HG03565 (cell line): ENCODE measurements at regions not wholly inside any gene's neighbourhood (a gene's known extent, or its start where the extent isn't known, plus 50 kb on each side); places are given as distances from the start of the nearest gene placed in this dataset.

Source experiments
- ATAC-seq: cut with Tn5 transposase; IDR thresholded peaks from one replicate; pipeline ENCODE4 v1.9.1; 2021; ENCODE audit warnings: mild to moderate bottlenecking, moderate library complexity; ENCODE audit not compliant: unreplicated experiment

- no peak for ATAC-seq
These were observed 86.4 kb upstream of the FN1 start for GRCh38 chr2:215522237-215522636.

GRCh38 chr2:215521031-215521430, 85.2 kb upstream of the FN1 start:
- ATAC-seq: no peak

- no peak for ATAC-seq
These were observed 81.5 kb upstream of the FN1 start for GRCh38 chr2:215517391-215517790.

- no peak for ATAC-seq
These were observed 78.6 kb upstream of the FN1 start for GRCh38 chr2:215514516-215514915.

GRCh38 chr2:215511454-215512346, 75.8 kb upstream of the FN1 start:
- no peak for ATAC-seq

GRCh38 chr2:215507836-215508235, 72.0 kb upstream of the FN1 start:
- no peak for ATAC-seq

GRCh38 chr2:215507136-215507535, 71.3 kb upstream of the FN1 start:
- ATAC-seq: no peak

- no peak for ATAC-seq
These were observed 70.7 kb upstream of the FN1 start for GRCh38 chr2:215506604-215506990.

- ATAC-seq: no peak
These were observed 69.3 kb upstream of the FN1 start for GRCh38 chr2:215505044-215505786.

GRCh38 chr2:215504547-215504946, 68.7 kb upstream of the FN1 start:
- ATAC-seq: no peak

- no peak for ATAC-seq
These were observed 67.5 kb upstream of the FN1 start for GRCh38 chr2:215503381-215503780.

GRCh38 chr2:215500466-215500865, 64.6 kb upstream of the FN1 start:
- ATAC-seq: no peak

GRCh38 chr2:215499331-215499730, 63.5 kb upstream of the FN1 start:
- ATAC-seq: no peak

- no peak for ATAC-seq
These were observed 62.6 kb upstream of the FN1 start for GRCh38 chr2:215498431-215498830.

- ATAC-seq: no peak
These were observed 57.5 kb upstream of the FN1 start for GRCh38 chr2:215493376-215493775.

- no peak for ATAC-seq
These were observed 53.5 kb upstream of the FN1 start for GRCh38 chr2:215489288-215489848.

- ATAC-seq: no peak
These were observed 51.1 kb upstream of the FN1 start for GRCh38 chr2:215487002-215487372.

- ATAC-seq: no peak
These were observed 50.6 kb upstream of the FN1 start for GRCh38 chr2:215486291-215487001.
